ENCODE measurements at regions not wholly inside any gene's neighbourhood (a gene's known extent, or its start where the extent isn't known, plus 50 kb on each side); places are given as distances from the start of the nearest gene placed in this dataset.

- no peak for DNase-seq (ENCODE audit: extremely low read depth, low read depth)
- TF ChIP-seq CTCF (IDR thresholded peaks at IDR 0.05; ENCODE audit: low read depth, low read length, missing control alignments), result no peak
- no peak overlapping the region for H3K4me3 ChIP-seq (replicated peaks; ENCODE audit: low read depth, low read length)
Measured at GRCh38 chr4:92104506-92104905, 199.3 kb upstream of the GRID2 start.

DNA sequence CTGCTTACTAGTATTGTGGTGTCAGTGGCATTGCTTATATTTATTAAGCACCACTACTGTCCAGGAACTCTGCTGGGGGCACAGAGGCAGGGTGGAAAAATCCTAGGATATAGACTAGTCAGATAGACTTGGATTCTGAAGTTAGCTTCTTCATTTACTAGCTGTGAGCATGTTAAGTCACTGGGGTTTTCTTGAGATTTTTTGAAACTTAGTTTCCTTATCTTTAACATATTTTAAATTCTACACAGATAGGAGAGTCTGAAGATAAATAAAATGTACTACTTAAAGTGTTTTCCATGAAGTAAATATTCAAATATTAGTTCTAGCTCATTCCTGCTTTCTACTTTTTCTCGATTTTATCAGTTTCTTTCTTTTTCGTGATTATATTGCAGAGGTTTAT lies 196.9 kb upstream of the GRID2 start:
- no peak overlapping the region for H3K4me3 ChIP-seq (replicated peaks; ENCODE audit: low read depth, low read length)
- TF ChIP-seq CTCF (IDR thresholded peaks at IDR 0.05; ENCODE audit: low read depth, low read length, missing control alignments), result no peak
- DNase-seq (ENCODE audit: extremely low read depth, low read depth), result no peak

GRCh38 chr4:92111493-92111892 lies 192.3 kb upstream of the GRID2 start:
- TF ChIP-seq CTCF (IDR thresholded peaks at IDR 0.05; ENCODE audit: low read depth, low read length, missing control alignments), result no peak
- H3K4me3 ChIP-seq (replicated peaks; ENCODE audit: low read depth, low read length), result no peak overlapping the region
- no peak for DNase-seq (ENCODE audit: extremely low read depth, low read depth)

DNA sequence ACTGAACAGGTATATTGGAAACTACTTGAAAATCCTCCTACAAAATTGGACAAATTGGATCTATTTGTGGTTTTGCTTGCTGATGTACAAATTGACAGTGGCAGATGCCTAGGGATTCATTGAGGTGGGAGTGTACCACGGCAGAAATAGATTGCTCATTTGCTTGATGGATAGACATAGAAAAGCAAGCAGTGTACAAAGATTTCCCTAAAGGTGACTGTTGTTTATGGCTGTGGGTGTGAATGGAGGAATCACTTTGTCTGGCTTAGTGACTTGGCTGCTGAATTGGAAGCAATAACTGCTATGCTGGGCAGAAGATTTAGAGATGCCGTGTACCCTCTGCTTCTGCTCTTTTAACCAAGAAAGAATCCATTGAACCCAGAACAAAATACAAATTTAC lies 191.0 kb upstream of the GRID2 start:
- TF ChIP-seq CTCF (IDR thresholded peaks at IDR 0.05; ENCODE audit: low read depth, low read length, missing control alignments), result no peak
- H3K4me3 ChIP-seq (replicated peaks; ENCODE audit: low read depth, low read length), result no peak overlapping the region
- DNase-seq (ENCODE audit: extremely low read depth, low read depth), result no peak

DNA sequence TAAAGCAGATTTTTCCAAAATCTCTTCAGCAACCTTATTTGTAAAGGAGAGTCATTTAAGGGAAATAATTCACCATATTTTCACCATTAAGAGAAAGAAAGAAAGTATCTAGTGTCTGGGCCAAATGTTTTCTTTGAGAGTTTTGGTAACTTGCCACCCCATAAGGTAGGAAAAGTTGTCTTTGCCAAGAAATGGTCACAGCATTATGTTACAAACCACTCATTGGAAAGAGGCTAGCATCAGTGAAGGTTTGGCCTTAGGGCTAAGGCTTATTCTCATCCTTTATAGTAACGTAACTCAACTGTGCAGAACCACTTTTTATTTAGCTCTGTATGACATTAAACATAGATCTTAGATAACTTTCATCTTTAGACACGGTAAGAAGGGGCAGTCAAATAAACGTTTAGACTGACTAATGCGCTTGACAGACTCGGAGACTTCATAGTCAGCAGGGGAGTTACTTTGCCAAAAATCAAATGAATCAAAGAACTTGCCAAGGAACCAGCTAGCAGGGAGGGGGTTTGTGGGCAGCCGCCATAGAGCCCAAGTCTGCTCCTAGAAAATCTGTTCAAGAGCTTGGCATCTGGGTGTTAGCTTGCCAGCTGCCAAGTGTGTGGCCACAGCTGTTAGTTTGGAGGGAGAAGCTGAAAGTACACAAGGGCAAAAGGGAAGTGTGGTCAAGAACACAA lies 182.8 kb upstream of the GRID2 start:
- no peak for DNase-seq (ENCODE audit: extremely low read depth, low read depth)
- no peak overlapping the region for H3K4me3 ChIP-seq (replicated peaks; ENCODE audit: low read depth, low read length)
- no peak for TF ChIP-seq CTCF (IDR thresholded peaks at IDR 0.05; ENCODE audit: low read depth, low read length, missing control alignments)

DNA sequence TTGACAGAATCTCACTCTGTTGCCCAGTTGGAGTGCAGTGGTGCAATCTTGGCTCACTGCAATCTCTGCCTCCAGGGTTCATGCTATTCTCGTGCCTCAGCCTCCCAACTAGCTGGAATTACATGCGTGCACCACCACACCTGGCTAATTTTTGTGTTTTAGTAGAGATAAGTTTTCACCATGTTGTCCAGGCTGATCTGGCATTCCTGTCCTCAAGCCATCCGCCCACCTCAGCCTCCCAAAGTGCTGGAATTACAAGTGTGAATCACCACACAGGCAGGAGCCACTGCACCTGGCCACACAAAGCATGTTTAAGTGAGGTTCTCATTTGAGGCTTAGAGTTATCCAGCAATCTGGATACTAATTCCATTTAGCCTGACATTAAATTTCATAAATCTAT lies 180.9 kb upstream of the GRID2 start:
- no peak for DNase-seq (ENCODE audit: extremely low read depth, low read depth)
- no peak for TF ChIP-seq CTCF (IDR thresholded peaks at IDR 0.05; ENCODE audit: low read depth, low read length, missing control alignments)
- no peak overlapping the region for H3K4me3 ChIP-seq (replicated peaks; ENCODE audit: low read depth, low read length)

GRCh38 chr4:92128676-92129075 lies 175.1 kb upstream of the GRID2 start:
- DNase-seq (ENCODE audit: extremely low read depth, low read depth), result no peak
- H3K4me3 ChIP-seq (replicated peaks; ENCODE audit: low read depth, low read length), result no peak overlapping the region
- TF ChIP-seq CTCF (IDR thresholded peaks at IDR 0.05; ENCODE audit: low read depth, low read length, missing control alignments), result no peak
